Stomach smooth muscle (tissue), 2 donors: ENCODE measurements at regions not wholly inside any gene's neighbourhood (a gene's known extent, or its start where the extent isn't known, plus 50 kb on each side); places are given as distances from the start of the nearest gene placed in this dataset.
"Not testable (repeated sequence)": the region's sequence is repeated elsewhere in the genome, so short reads cannot be mapped to it uniquely, and the experiment has no call there.

Experiments used
- H3K27ac ChIP-seq: one replicate; pipeline ENCODE4 v1.7.0; 2013; ENCODE audit warnings: mild to moderate bottlenecking, low read length, inconsistent platforms
- H3K27me3 ChIP-seq, 2 donors: one replicate each; pipeline ENCODE4 v1.7.0; 2013; ENCODE audit warnings: low read length in 2 of 2; ENCODE audit not compliant: insufficient read depth in 2 of 2, control insufficient read depth in 1 of 2
- H3K36me3 ChIP-seq, 2 donors: one replicate each; pipeline ENCODE4 v1.7.0; 2013; ENCODE audit warnings: low read length in 2 of 2; ENCODE audit not compliant: control insufficient read depth in 2 of 2, insufficient read depth in 2 of 2
- H3K4me1 ChIP-seq: one replicate; pipeline ENCODE4 v1.7.0; 2013; ENCODE audit warnings: low read length; ENCODE audit not compliant: control insufficient read depth, insufficient read depth
- H3K4me3 ChIP-seq, 2 donors: one replicate each; pipeline ENCODE4 v1.7.0; 2013; ENCODE audit warnings: low read length in 2 of 2
- H3K9ac ChIP-seq, 2 donors: one replicate each; pipeline ENCODE4 v1.7.0; 2013; ENCODE audit warnings: low read length in 2 of 2, mild to moderate bottlenecking in 1 of 2
- H3K9me3 ChIP-seq, 2 donors: one replicate each; pipeline ENCODE4 v1.7.0; 2013; ENCODE audit warnings: low read length in 2 of 2; ENCODE audit not compliant: control insufficient read depth in 2 of 2
- donor health status: healthy.
- donor health status: Pancreatic carcinoma.

DNA sequence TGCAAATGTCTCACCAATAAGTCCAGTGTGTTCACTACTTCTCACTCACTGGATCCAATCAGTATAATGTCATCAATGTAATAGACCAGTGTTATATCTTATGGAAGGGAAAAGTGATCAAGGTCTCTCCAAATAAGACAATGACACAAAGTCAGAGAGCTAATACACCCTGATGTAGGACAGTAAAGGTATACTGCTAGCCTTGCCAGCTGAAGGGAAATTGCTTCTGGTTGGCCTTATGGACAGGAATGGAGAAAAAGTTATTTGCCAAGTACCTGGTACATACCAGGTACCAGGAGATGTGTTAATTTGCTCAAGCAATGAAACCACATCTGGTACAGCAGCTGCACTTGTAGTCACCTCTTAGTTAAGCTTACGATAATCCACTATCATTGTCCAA is 141.0 kb downstream of the LTN1 start:
- Histone ChIP-seq H3K9ac (no peak overlapping the region), H3K27me3 (no peaks in the 10 kb centered on the region), H3K9me3 (no peaks in the 10 kb centered on the region), H3K36me3 (no peaks in the 10 kb centered on the region), H3K4me3 (no peak overlapping the region), H3K4me1 (peaks cover 3% of the 10 kb centered on the region), H3K27ac (no peak overlapping the region)

DNA sequence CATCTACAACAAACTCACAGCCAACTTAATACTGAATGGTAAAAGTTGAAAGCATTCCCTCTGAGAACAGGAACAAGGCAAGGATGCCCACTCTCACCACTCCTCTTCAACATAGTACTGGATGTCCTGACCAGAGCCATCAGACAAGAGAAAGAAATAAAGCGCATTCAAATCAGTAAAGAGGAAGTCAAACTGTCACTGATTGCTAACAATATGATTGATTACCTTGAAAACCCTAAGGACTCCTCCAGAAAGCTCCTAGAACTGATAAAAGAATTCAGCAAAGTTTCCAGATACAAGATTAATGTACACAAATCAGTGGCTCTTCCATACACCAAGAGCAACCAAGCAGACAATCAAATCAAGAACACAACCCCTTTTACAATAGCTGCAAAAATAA is 153.4 kb downstream of the LTN1 start:
- H3K27ac ChIP-seq, H3K4me1 ChIP-seq, H3K27me3 ChIP-seq, H3K9ac ChIP-seq, H3K36me3 ChIP-seq, H3K9me3 ChIP-seq, H3K4me3 ChIP-seq: not testable (repeated sequence)

DNA sequence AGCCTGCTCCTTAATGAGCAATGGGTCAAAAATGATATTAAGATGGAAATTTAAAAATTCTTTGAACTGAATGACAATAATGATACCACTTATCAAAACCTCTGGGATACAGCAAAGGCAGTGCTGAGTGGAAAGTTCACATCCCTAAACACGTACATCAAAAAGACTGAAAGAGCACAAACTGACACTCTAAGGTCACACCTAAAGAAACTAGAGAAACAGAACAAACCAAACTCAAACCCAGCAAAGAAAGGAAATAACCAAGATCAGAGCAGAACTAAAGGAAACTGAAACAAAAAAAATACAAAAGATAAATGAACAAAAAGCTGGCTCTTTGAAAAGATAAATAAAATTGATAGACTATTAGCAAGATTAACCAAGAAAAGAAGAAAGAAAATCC is 155.3 kb downstream of the LTN1 start:
- H3K4me3 ChIP-seq, H3K27ac ChIP-seq: not testable (repeated sequence)

GRCh38 chr21:28836588-28836987 is 156.1 kb downstream of the LTN1 start:
- H3K27ac ChIP-seq, H3K4me3 ChIP-seq, H3K9me3 ChIP-seq, H3K4me1 ChIP-seq, H3K27me3 ChIP-seq, H3K9ac ChIP-seq, H3K36me3 ChIP-seq: not testable (repeated sequence)

More for the DNA sequence above, 155.3 kb downstream of the LTN1 start:
- not testable (repeated sequence) for H3K36me3 ChIP-seq, H3K9me3 ChIP-seq, H3K4me1 ChIP-seq, H3K9ac ChIP-seq, H3K27me3 ChIP-seq

DNA sequence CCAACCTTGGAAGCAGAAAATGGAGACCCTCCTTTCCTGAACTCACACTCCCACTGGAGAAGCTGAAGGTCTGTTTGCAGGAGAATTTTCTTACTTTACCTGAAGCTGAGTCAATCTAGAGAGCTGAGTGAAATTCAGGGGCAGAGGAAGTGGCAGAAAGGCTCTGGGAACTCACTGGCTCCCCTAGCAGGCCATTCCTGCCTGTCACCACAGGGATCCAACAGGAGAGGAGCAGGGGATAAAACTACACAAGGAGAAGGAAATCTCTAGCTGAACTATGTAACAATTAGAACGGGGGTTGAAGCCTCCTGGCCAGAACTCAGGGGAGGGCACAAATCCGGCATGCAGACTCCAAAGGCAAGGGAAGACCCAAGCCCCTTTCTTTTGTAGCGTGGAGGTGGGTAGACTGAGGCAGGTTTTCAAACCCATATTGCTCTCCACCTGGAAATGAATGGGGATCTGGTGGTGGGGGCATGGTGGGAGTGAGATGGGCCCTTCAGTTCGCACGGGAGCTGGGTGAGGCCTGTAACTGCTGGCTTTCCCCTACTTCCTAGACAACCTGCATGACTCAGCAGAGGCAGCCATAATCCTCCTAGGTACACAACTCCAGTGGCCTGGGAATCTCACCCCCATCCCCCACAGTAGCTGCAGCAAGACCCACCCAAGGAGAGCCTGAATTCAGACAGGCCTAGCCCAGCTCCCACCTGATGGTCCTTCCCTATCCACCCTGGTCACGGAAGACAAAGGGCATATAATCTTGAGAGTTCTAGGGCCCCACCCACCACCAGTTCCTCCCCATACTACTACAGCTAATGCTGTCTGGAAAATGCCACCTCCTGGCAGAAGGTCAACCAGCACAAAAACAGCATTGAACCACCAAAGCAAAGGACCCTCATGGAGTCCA is 158.1 kb downstream of the LTN1 start:
- H3K36me3 ChIP-seq = no peaks in the 10 kb centered on the region
- no peak overlapping the region for H3K27ac ChIP-seq
- no peaks in the 10 kb centered on the region for H3K27me3 ChIP-seq
- no peak overlapping the region for H3K4me3 ChIP-seq
- H3K4me1 ChIP-seq = no peaks in the 10 kb centered on the region
- H3K9ac ChIP-seq = no peak overlapping the region
- H3K9me3 ChIP-seq = no peaks in the 10 kb centered on the region

DNA sequence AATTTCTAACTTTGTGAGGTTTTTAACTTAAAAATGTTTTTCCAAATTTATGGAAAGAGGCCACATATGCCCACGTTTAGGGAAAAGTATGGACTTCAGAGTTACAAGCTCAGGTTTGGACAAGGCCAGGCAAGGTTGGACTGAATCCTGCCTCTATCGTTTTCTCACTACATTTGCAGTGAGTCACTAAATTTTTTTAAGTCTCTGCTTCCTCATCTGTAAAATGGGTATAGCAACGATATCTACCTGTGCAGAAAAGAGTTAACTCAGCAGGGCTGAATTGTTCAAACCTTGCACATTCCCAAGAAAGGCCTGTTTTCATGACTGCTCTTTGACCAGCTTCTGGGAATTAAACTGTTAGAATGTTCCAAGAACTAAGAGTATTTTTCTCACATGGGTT is 159.1 kb downstream of the LTN1 start:
- Histone ChIP-seq H3K27ac (no peak overlapping the region), H3K9me3 (no peaks in the 10 kb centered on the region), H3K4me3 (no peak overlapping the region), H3K4me1 (no peaks in the 10 kb centered on the region), H3K9ac (no peak overlapping the region), H3K27me3 (no peaks in the 10 kb centered on the region), H3K36me3 (no peaks in the 10 kb centered on the region)

DNA sequence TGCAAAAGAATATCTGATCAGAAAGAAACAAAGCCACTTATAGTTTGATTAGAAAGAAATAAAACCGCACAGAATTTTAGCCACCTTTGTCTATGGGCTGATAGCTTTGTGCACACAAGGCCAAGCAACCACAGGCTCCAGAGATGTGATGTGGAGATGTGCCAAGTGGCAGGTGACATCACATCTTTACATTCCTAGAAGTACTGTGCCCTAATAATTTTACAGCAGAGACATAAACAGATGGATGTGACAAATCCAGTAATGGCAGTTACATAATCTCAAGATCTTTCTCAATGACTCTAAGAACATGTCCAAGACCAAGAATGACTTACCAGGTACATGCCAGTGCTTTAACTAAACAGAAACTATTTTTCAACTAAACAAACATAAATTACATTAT is 159.5 kb downstream of the LTN1 start:
- no peaks in the 10 kb centered on the region for H3K36me3 ChIP-seq
- H3K4me3 ChIP-seq = no peak overlapping the region
- H3K27ac ChIP-seq = no peak overlapping the region
- H3K9me3 ChIP-seq = no peaks in the 10 kb centered on the region
- H3K9ac ChIP-seq = no peak overlapping the region
- H3K4me1 ChIP-seq = no peaks in the 10 kb centered on the region
- H3K27me3 ChIP-seq = no peaks in the 10 kb centered on the region

- H3K4me1 ChIP-seq = no peaks in the 10 kb centered on the region
- no peaks in the 10 kb centered on the region for H3K9me3 ChIP-seq
- no peaks in the 10 kb centered on the region for H3K27me3 ChIP-seq
- H3K9ac ChIP-seq = no peak overlapping the region
- no peak overlapping the region for H3K4me3 ChIP-seq
- no peak overlapping the region for H3K27ac ChIP-seq
- no peaks in the 10 kb centered on the region for H3K36me3 ChIP-seq
Measured at GRCh38 chr21:28832715-28833061, 160.0 kb downstream of the LTN1 start.

GRCh38 chr21:28832013-28832714 is 160.5 kb downstream of the LTN1 start:
- no peaks in the 10 kb centered on the region for H3K9me3 ChIP-seq
- H3K36me3 ChIP-seq = no peaks in the 10 kb centered on the region
- H3K4me3 ChIP-seq = no peak overlapping the region
- H3K4me1 ChIP-seq = no peaks in the 10 kb centered on the region
- H3K27ac ChIP-seq = no peak overlapping the region
- H3K9ac ChIP-seq = no peak overlapping the region
- no peaks in the 10 kb centered on the region for H3K27me3 ChIP-seq

DNA sequence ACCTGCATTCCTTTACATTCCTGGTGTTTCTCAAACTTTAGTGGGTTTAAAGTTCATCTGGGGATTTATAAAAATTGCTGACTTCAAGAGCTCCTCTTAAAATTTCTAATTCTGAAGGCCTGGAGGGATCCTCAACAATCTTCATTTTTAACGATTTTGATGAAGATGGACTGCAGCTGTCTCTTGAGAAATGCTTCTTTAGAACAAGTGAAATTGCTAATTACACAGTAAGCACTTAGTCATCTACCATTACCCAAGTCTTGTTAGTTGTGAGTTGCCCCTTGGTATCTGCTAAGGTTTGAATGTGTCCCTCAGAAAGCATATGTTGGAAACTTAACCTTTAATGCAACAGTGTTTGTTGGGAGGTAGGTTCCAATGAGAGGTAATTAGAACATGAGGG is 163.7 kb downstream of the LTN1 start:
- no peak overlapping the region for H3K4me3 ChIP-seq
- H3K9me3 ChIP-seq = no peaks in the 10 kb centered on the region
- no peak overlapping the region for H3K9ac ChIP-seq
- no peaks in the 10 kb centered on the region for H3K4me1 ChIP-seq
- H3K27ac ChIP-seq = no peak overlapping the region
- no peaks in the 10 kb centered on the region for H3K27me3 ChIP-seq
- H3K36me3 ChIP-seq = no peaks in the 10 kb centered on the region

DNA sequence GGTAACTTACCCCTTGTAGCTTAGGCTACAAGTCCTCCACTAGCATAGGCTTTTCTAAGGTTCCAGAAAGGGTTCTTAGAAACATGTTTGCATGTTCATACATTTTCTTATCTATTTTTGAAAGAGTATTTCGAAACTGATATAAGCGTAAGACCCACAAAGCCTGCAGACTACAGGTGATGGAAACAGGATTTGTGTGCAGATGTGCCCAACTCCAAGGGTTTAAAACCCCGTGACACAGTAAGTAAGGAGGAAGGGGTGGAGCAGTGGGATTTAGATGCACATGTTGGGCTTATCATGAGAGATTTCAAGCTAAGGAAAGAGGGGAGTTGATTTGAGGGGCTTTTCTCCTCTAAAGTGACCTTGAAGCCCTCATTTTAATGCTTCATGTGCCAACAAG is 164.7 kb downstream of the LTN1 start:
- Histone ChIP-seq H3K4me1 (peaks cover 5% of the 10 kb centered on the region), H3K9ac (no peak overlapping the region), H3K36me3 (no peaks in the 10 kb centered on the region), H3K4me3 (no peak overlapping the region), H3K9me3 (no peaks in the 10 kb centered on the region), H3K27me3 (no peaks in the 10 kb centered on the region), H3K27ac (no peak overlapping the region)
